GM19324 (cell line): ENCODE measurements at regions not wholly inside any gene's neighbourhood (a gene's known extent, or its start where the extent isn't known, plus 50 kb on each side); places are given as distances from the start of the nearest gene placed in this dataset.

ENCODE experiments used
- ATAC-seq: cut with Tn5 transposase; IDR thresholded peaks from one replicate; pipeline ENCODE4 v1.9.1; 2021; ENCODE audit warnings: mild to moderate bottlenecking, moderate library complexity; ENCODE audit not compliant: unreplicated experiment, low FRiP score

DNA sequence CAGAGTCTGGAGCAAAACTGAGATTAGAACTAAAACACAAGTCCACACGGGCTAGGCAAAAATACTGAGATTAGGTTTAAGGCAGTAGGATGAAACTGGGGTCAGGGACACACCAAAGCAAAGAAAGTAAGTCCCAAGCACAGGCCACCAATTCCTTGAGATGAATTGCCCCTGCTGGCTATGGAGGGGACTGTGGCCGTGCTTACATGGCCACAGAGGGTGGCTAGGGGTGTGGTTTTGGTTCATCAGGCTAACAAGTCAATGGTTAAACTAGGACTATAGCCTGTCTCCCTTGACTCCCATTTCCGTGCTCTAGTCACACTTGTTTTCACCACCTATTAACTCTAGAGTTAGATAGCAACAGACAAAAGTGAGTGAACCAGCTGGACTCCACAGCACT is 394.8 kb downstream of the PBX1 start:
- no peak for ATAC-seq

DNA sequence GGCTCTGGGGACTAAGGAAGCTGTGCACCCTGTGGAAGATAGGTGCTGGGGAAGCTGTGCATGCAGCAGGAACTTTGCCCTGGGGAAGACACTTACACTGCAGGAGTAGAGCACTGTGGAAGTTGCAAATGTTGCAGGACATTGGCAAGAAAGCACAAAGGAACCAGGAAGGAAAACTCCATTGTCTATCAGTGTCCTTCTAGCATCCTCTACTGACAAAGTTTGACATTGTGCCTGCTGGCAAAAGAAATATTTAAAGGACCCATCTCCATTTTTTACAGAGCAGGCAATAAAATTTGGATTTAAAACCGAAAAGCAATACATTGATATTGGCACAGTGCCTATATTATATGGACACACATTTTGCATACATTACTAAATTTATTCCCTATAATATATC is 394.1 kb downstream of the PBX1 start:
- ATAC-seq, result no peak

- ATAC-seq, result no peak
Measured at GRCh38 chr1:164951508-164951907, 392.5 kb downstream of the PBX1 start.

GRCh38 chr1:164950541-164950986 is 391.6 kb downstream of the PBX1 start:
- no peak for ATAC-seq

- ATAC-seq, result no peak
Measured at GRCh38 chr1:164949771-164950471, 390.9 kb downstream of the PBX1 start.

DNA sequence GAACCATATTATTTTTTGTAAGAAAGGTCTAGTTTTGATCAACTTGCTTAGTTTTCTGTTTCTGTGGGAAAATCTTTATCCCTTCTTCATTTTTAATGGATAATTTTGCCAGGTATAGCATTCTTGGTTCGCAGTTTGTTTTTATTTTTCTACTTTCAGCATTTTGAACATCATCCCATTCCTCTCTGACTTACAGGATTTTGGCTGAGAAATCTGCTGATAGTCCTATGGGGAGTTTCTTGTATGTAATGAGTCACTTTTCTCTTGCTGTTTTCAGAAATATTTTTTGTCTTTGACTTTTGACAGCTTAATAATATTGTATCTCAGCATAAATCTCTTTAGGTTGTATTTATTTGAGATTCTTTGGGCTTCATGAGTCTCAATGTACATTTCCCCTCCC is 389.1 kb downstream of the PBX1 start:
- ATAC-seq, result no peak

GRCh38 chr1:164937291-164937690 is 378.3 kb downstream of the PBX1 start:
- no peak for ATAC-seq

DNA sequence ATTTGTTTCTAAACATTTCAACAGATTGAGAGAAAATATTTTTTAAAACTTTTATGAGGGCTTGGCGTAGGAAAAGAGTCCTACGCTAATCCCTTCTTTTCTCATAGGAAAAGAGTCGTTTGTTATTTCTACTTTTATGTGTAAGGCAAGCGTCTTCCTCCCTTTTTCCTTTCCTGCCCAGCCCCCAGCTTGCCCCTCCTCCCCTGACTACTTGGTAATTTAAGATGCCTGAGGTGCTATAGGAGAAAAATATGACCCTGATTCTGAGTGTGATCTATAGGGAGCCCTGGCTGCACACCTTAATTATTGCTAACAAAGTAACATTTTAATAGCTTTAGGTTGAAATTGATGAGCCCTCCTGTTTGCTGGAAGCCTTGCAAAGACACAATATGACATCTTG is 373.6 kb downstream of the PBX1 start:
- no peak for ATAC-seq

GRCh38 chr1:164930833-164931232 is 371.8 kb downstream of the PBX1 start:
- no peak for ATAC-seq

DNA sequence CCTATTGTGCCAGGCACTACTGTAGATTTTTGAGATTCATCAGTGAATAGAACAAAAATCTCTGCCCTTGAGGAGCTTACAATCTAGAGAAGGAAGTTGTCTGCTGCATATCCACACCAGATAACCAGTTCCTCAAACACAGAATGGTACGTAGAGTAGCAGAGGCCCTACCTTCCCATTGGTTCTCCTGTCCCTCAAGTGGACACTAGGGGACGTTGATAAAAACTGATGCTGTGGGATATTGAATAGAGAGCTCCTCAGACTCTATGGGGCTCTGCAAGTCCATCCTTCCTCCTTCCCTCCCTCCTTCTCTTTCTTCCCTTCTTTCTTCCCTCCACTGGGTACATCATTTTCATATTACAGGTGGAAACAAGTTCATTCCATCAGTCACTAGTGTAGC is 371.3 kb downstream of the PBX1 start:
- ATAC-seq, result no peak

- no peak for ATAC-seq
Measured at GRCh38 chr1:164928232-164928812, 369.3 kb downstream of the PBX1 start.

- ATAC-seq, result no peak
Measured at GRCh38 chr1:164926107-164926506, 367.1 kb downstream of the PBX1 start.

GRCh38 chr1:164922585-164922984 is 363.6 kb downstream of the PBX1 start:
- no peak for ATAC-seq

- no peak for ATAC-seq
Measured at GRCh38 chr1:164921493-164921892, 362.5 kb downstream of the PBX1 start.

DNA sequence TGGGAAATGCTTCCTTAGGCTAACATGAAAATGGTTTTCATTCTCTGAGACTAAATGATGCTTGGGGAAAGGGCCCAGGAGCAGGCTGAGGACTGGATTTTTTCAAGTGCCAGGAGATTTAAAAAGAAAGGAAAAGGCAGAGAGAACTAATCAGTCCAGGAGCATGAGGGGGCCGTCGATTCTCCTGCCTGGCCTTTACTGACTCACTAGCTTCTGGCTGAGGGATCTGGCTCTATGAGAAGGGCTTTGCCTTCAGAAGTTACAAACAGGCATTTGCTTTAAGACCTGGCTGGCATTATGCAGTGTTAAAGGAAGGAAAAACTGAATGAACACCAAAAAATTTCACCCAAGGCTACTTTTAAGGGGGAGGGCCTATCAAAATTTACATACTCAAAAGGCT is 359.2 kb downstream of the PBX1 start:
- ATAC-seq, result no peak

GRCh38 chr1:164914208-164914607 is 355.2 kb downstream of the PBX1 start:
- no peak for ATAC-seq

DNA sequence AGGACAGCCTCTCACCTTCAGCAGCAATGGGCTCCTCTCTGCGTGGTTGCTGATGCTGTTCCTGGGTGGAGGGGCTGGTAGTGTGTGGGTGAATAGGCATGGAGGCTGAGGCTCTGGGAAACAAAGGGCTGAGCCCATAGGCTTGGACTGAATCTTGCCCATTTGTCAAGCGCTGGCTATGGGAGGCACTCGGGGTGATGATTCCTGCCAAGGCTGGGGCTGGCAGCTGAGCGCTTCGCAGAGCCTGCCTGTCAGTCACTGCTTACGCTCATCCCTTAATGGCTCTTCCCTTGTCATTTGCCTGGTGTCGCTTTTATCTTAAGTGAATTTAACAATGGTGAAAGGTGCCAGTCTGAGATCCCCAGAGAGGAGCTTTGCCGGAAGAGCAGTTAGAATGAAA is 353.3 kb downstream of the PBX1 start:
- ATAC-seq, result no peak

GRCh38 chr1:164910671-164911070 is 351.7 kb downstream of the PBX1 start:
- no peak for ATAC-seq

- no peak for ATAC-seq
Measured at GRCh38 chr1:164907666-164908065, 348.7 kb downstream of the PBX1 start.

GRCh38 chr1:164905869-164906268 is 346.9 kb downstream of the PBX1 start:
- no peak for ATAC-seq

GRCh38 chr1:164902491-164902890 is 343.5 kb downstream of the PBX1 start:
- no peak for ATAC-seq
